SK-N-MC (cell line): ENCODE measurements at regions not wholly inside any gene's neighbourhood (a gene's known extent, or its start where the extent isn't known, plus 50 kb on each side); places are given as distances from the start of the nearest gene placed in this dataset.
A peak's percentile ranks its signal among the peaks of the same experiment; 100 is the strongest.

ENCODE experiments used
- DNase-seq: peaks from one replicate; pipeline ENCODE4 v3.0.0-alpha.2; 2011; ENCODE audit warnings: low read depth, low spot score
- H3K27ac ChIP-seq: fragments of 200-600 bp; sonication (generic); 2 replicates; pipeline ENCODE4 v1.5.1; 2016; ENCODE audit warnings: mixed run types
- H3K36me3 ChIP-seq: fragments of 200-600 bp; sonication (generic); 2 replicates; pipeline ENCODE4 v1.6.1; 2017; ENCODE audit warnings: antibody characterized with exemption, low read length, mixed read lengths; ENCODE audit not compliant: insufficient read depth
- H3K4me3 ChIP-seq: fragments of 200-600 bp; sonication (generic); 2 replicates; pipeline ENCODE4 v1.5.1; 2016
- H3K9ac ChIP-seq: fragments of 200-600 bp; sonication (generic); 2 replicates; pipeline ENCODE4 v1.8.0; 2017; ENCODE audit warnings: mixed run types, mixed read lengths; ENCODE audit not compliant: insufficient read length
- H3K9me3 ChIP-seq: fragments of 200-600 bp; sonication (generic); 2 replicates; pipeline ENCODE4 v1.6.1; 2017; ENCODE audit warnings: low read depth, mild to moderate bottlenecking, antibody characterized with exemption, low read length, moderate library complexity, mixed read lengths
- EZH2 ChIP-seq: fragments of 200-600 bp; sonication (generic); IDR thresholded peaks from one replicate; pipeline ENCODE4 v1.6.1; 2017; ENCODE audit warnings: antibody characterized with exemption
- FOXP2 ChIP-seq: optimal IDR thresholded peaks from 2 replicates; pipeline ENCODE3; 2011; ENCODE audit warnings: mild to moderate bottlenecking, moderate library complexity; ENCODE audit not compliant: insufficient read depth; ENCODE audit errors: extremely low read length, control extremely low read depth
- POLR2AphosphoS5 ChIP-seq: IDR thresholded peaks from 2 replicates; pipeline ENCODE4 v1.6.1; 2012; ENCODE audit warnings: mild to moderate bottlenecking, low read depth, low read length, borderline replicate concordance

- DNase-seq: peak; percentile 83
- peak overlapping the region; percentile 60 for H3K9ac ChIP-seq
These were observed 123.3 kb upstream of the TBL1X start for GRCh38 chrX:9341291-9342201.

GRCh38 chrX:9342561-9343051 is 122.3 kb upstream of the TBL1X start:
- no peak for DNase-seq
- TF ChIP-seq EZH2 (no peak), POLR2AphosphoS5 (no peak), FOXP2 (no peak)
- Histone ChIP-seq H3K4me3 (no peak overlapping the region), H3K9ac (no peak overlapping the region), H3K27ac (no peak overlapping the region), H3K36me3 (no peaks in the 10 kb centered on the region), H3K9me3 (no peaks in the 10 kb centered on the region)

More at GRCh38 chrX:9341291-9342201, 123.3 kb upstream of the TBL1X start:
- H3K4me3 ChIP-seq: peak overlapping the region; percentile 72
- no peaks in the 10 kb centered on the region for H3K36me3 ChIP-seq
- no peak for TF ChIP-seq EZH2
- TF ChIP-seq FOXP2: no peak
- TF ChIP-seq POLR2AphosphoS5: no peak; the same call in 1 of the 2 replicates
- peak overlapping the region; percentile 96 for H3K27ac ChIP-seq
- no peaks in the 10 kb centered on the region for H3K9me3 ChIP-seq

- Histone ChIP-seq H3K9me3 (no peaks in the 10 kb centered on the region), H3K36me3 (no peaks in the 10 kb centered on the region), H3K9ac (no peak overlapping the region), H3K4me3 (no peak overlapping the region), H3K27ac (no peak overlapping the region)
- TF ChIP-seq EZH2 (no peak), POLR2AphosphoS5 (no peak), FOXP2 (no peak)
- no peak for DNase-seq
These were observed 120.9 kb upstream of the TBL1X start for GRCh38 chrX:9343971-9344370.

- no peak overlapping the region for H3K27ac ChIP-seq
- H3K4me3 ChIP-seq: no peak overlapping the region
- no peaks in the 10 kb centered on the region for H3K36me3 ChIP-seq
- no peak overlapping the region for H3K9ac ChIP-seq
- DNase-seq: no peak
- no peak for TF ChIP-seq EZH2
- no peak for TF ChIP-seq FOXP2
- no peak for TF ChIP-seq POLR2AphosphoS5
- no peaks in the 10 kb centered on the region for H3K9me3 ChIP-seq
These were observed 118.9 kb upstream of the TBL1X start for GRCh38 chrX:9345957-9346356.

- Histone ChIP-seq H3K9me3 (no peaks in the 10 kb centered on the region), H3K4me3 (no peak overlapping the region), H3K36me3 (no peaks in the 10 kb centered on the region), H3K27ac (no peak overlapping the region), H3K9ac (no peak overlapping the region)
- TF ChIP-seq FOXP2: no peak
- no peak for TF ChIP-seq POLR2AphosphoS5
- TF ChIP-seq EZH2: no peak
- DNase-seq: no peak
These were observed 115.0 kb upstream of the TBL1X start for GRCh38 chrX:9349572-9350494.

- no peaks in the 10 kb centered on the region for H3K9me3 ChIP-seq
- H3K27ac ChIP-seq: no peak overlapping the region
- TF ChIP-seq FOXP2 (no peak), POLR2AphosphoS5 (no peak), EZH2 (no peak)
- no peak for DNase-seq
- no peak overlapping the region for H3K9ac ChIP-seq
- no peak overlapping the region for H3K4me3 ChIP-seq
- H3K36me3 ChIP-seq: no peaks in the 10 kb centered on the region
These were observed 113.7 kb upstream of the TBL1X start for GRCh38 chrX:9351126-9351525.

GRCh38 chrX:9352243-9352642 is 112.6 kb upstream of the TBL1X start:
- Histone ChIP-seq H3K9ac (no peak overlapping the region), H3K36me3 (no peaks in the 10 kb centered on the region), H3K9me3 (no peaks in the 10 kb centered on the region), H3K27ac (peak overlapping the region; percentile 57; the same call in 1 of the 2 replicates), H3K4me3 (peak overlapping the region; percentile 52)
- TF ChIP-seq POLR2AphosphoS5: no peak
- TF ChIP-seq FOXP2: no peak
- DNase-seq: no peak
